GM21381 (cell line): ENCODE measurements at regions not wholly inside any gene's neighbourhood (a gene's known extent, or its start where the extent isn't known, plus 50 kb on each side); places are given as distances from the start of the nearest gene placed in this dataset.
"Not testable (repeated sequence)": the region's sequence is repeated elsewhere in the genome, so short reads cannot be mapped to it uniquely, and the experiment has no call there.

Experiments used
- ATAC-seq: cut with Tn5 transposase; IDR thresholded peaks from one replicate; pipeline ENCODE4 v1.9.1; 2021; ENCODE audit warnings: mild to moderate bottlenecking, moderate library complexity; ENCODE audit not compliant: unreplicated experiment

DNA sequence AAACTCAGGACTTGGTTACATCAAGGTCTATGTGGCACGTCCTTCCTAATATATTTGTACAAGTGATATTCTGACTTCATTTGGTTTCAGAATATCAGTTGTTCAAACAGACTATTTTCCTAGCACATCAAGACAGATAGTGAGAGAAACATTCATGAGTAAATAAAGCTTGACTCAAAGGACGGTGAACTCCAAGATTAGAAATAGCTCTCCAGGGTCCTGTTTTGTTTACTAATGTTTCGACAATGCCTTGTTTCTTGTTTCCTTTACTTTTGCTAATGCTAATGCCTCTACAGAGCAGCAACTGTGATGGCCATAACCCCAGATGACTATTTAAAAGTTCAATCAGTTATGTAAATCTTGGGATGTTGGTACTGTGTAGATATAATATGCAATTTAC is 313.9 kb downstream of the KLF12 start:
- no peak for ATAC-seq

DNA sequence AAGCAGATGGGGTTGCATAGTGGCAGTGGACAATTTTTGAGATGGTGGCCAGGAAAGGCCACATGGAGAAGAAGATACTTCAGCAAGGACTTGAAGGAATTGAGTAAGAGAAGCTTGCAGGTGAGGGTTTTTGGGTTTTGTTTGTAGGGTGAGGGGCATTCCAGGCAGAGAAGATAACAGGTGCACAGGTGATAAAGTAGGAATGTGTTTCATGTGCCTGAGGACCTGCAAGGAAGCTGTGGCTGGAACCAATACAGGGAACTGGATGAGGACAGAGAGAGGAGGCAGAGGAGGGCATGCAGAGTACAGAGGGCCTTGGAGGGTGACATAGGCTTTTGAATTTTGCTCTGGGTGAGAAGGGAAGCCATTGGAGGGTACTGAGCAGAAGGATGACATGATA is 314.5 kb downstream of the KLF12 start:
- no peak for ATAC-seq

DNA sequence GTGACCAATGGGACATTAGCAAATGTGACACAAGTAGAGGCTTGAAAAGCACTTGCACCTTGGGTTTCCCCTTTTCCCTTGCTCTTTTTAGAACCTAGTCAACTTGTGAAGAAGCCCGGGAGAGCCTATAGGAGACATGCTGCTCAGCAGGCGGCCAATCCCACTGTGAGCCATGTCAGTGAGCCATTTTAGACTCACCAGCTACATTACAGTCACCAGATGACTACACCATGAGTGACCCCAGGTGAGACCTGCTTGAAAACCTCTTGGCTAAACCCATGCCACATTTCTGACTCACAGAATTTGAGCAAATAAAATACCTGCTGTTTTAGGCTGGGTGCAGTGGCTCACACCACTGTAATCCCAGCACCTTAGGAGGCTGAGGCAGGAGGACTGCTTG is 317.5 kb downstream of the KLF12 start:
- no peak for ATAC-seq

DNA sequence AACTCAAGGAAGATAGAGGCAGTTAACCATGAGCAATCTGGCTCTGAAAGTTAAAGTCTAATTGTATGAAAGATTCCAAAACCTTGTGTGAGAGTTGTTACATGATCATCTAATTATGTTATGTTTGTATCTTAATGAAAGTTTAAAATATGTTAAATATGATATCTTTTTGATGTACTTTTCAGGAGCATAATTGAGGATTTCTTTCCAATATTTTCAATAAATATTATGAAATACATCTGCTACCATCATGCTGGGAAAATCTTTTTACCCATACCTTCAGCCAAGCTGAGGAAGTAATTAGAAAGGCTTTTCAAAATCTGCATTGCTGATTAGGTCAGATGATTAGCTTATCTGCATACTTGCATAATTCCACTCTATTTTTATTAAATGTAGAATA is 318.4 kb downstream of the KLF12 start:
- ATAC-seq, result no peak

DNA sequence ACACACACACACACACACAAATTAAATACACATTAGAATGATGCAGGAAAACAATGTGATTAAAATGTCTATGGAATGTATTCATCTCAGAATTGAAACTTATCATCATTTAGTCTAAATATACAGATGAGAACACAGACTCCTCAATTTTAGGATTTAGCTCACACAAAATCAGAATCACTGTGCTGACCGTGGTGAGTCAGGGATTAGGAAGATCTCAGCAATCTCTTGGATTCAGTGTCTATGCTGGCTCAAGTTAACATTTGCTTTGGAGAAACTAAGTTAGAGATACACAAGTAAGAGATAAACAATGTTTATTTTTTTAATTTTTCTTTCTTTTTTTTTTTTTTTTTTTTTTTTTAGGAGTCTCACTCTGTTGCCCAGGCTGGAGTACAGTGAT is 323.6 kb downstream of the KLF12 start:
- ATAC-seq, result no peak

GRCh38 chr13:73809561-73809960 is 324.6 kb downstream of the KLF12 start:
- no peak for ATAC-seq

- no peak for ATAC-seq
These were observed 325.9 kb downstream of the KLF12 start for GRCh38 chr13:73808318-73808717.

DNA sequence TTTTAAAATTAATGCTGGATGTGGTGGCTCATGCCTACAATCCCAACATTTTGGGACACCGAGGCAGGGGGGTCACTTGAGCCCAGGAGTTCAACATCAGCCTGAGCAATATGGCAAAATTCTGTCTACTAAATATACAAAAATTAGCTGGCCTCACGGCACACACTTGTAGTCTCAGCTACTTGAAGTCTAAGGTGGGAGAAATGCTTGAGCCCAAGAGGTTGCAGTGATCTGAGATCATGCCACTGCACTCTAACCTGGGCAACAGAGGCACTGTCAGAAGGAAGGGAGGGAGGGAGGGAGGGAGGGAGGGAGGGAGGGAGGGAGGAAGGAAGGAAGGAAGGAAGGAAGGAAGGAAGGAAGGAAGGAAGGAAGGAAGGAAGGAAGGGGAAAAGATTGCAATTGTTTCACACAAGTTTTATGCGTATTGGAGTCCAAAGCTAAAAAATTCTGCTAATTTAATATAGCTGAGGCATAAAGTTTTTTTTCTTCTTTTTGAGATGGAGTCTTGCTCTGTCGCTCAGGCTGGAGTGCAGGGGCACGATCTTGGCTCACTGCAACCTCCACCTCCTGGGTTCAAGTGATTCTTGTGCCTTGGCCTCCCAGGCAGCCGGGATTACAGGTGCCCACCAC is 328.8 kb downstream of the KLF12 start:
- not testable (repeated sequence) for ATAC-seq

GRCh38 chr13:73803997-73804396 is 330.2 kb downstream of the KLF12 start:
- ATAC-seq, result no peak

GRCh38 chr13:73800011-73800410 is 334.2 kb downstream of the KLF12 start:
- no peak for ATAC-seq

DNA sequence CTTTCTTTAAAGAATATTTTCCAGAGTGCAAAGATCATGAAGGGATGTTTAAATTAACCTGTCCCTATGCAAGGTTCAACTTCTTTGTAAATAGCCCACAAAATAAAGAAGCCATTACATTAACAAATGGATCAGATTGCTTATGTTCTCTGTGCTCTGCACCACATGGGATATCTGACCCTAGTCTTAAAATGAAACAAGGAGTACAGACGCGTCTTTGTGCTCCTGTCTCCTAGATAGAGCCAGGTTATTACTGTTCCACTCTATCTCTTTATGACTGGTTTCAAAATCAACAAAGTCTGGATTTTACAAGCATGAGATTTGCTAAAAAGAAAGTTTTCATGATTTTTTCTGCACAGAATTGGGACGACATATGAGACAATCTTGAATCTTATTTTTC is 339.4 kb downstream of the KLF12 start:
- no peak for ATAC-seq

GRCh38 chr13:73793361-73793760 is 340.8 kb downstream of the KLF12 start:
- no peak for ATAC-seq

- no peak for ATAC-seq
These were observed 341.4 kb downstream of the KLF12 start for GRCh38 chr13:73792796-73793195.

- no peak for ATAC-seq
These were observed 351.5 kb downstream of the KLF12 start for GRCh38 chr13:73782450-73783449.

GRCh38 chr13:73781384-73781783 is 352.8 kb downstream of the KLF12 start:
- no peak for ATAC-seq

DNA sequence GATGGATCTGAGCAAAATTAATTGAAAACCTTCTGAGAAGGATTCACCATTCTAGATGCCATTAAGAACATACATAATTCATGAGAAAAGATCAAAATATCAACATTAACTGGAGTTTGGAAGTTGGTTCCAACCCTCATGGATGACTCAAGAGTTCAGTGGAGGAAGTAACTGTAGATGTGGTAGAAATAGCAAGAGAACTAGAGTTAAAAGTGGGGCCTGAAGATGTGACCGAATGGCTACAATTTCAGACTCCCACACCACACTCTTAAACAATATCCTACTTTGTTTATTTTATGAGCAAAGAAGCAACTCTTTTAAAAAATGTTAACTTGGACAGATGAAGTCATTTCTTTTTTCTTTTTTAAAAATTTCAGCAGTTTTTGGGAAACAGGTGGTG is 354.3 kb downstream of the KLF12 start:
- ATAC-seq, result no peak

DNA sequence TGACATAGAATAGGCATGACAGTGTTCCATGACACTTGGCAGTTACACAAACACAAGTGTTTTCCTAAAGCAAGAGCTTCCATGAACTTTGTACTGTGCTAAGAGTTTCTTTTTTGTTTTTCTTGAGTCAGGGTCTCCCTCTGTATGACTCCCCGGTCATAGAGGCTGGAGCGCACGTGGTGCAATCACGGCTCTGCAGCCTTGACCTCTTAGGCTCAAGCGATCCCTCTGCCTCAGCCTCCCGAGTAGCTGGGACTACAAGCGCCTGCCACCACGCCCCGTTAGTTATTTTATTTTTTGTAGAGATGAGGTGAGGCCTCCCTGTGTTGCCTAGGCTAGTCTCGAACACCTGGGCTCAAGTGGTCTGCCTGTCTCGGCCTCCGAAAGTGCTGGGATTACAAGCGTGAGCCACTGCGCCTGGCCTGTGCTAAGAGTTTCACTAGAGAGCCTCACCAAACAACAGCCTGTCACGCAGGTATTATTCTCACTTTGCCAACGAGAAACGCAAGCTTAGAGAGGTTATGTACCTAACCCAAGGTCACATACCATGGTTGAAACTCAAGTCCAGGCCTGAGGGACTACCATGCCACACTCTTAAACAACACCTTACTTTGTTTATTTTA is 355.9 kb downstream of the KLF12 start:
- ATAC-seq, result no peak

GRCh38 chr13:73777134-73777533 is 357.1 kb downstream of the KLF12 start:
- ATAC-seq, result no peak

GRCh38 chr13:73776151-73776785 is 357.9 kb downstream of the KLF12 start:
- no peak for ATAC-seq

GRCh38 chr13:73773168-73773549 is 361.0 kb downstream of the KLF12 start:
- ATAC-seq, result no peak

DNA sequence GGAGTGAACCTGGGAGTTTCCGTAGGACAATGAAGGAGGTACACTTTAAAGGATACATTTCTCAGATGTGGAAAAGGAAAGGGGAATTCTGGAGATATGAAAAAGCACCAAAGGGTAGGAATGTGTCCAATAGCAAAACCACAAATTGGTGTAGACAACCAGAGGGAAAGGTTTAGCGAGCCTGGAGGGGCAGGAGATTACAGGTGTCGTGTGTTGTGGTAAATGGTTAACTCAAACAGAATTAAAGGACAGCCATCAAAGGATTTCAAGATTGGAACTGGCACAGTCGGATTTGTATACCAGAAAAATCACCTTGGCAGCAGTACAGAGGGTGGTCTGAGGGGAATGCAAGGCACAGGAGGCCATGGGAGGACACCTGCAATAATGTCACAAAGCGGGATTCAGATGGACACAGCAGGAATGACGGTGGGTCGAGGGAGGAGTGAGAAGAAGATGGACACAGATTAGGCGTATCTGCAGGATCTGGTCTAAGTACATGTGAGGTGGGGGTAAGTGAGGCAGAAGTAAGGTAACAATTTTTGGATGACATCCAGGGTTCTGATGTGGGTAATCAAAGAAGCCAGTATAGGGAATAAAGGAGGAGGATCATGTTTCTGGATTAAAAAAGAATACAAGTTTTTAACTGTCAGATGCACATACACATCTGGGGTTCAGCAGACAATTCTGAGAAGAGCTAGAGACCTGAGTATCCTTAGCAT is 361.6 kb downstream of the KLF12 start:
- ATAC-seq, result no peak
